Activated T-helper 2 cell treated with anti-CD3 and anti-CD28 coated beads, Interferon-gamma antibody, Interleukin-2, Interleukin-4, amounts not matched to agents 10 μg/mL and 5 μg/mL and 100 μg/mL, durations not matched to agents 14 hours and 24 hours and 36 hours (primary cell): ENCODE measurements at regions not wholly inside any gene's neighbourhood (a gene's known extent, or its start where the extent isn't known, plus 50 kb on each side); places are given as distances from the start of the nearest gene placed in this dataset.

Source experiments
- DNase-seq: peaks from one replicate; pipeline ENCODE4 v3.0.0; 2021; ENCODE audit warnings: low spot score
- H3K27ac Mint-ChIP-seq: one replicate; pipeline ENCODE4 v1.8.0; 2021; ENCODE audit warnings: mixed read lengths
- H3K27me3 Mint-ChIP-seq: one replicate; pipeline ENCODE4 v1.8.0; 2021; ENCODE audit warnings: low read depth, mixed read lengths
- H3K36me3 Mint-ChIP-seq: one replicate; pipeline ENCODE4 v1.8.0; 2021; ENCODE audit warnings: low read depth, mixed read lengths
- H3K4me1 Mint-ChIP-seq: one replicate; pipeline ENCODE4 v1.8.0; 2021; ENCODE audit warnings: low read depth, mixed read lengths
- H3K4me3 Mint-ChIP-seq: one replicate; pipeline ENCODE4 v1.8.0; 2021; ENCODE audit warnings: low read depth, mild to moderate bottlenecking, moderate library complexity, mixed read lengths
- H3K9me3 Mint-ChIP-seq: one replicate; pipeline ENCODE4 v1.8.0; 2021; ENCODE audit warnings: mixed read lengths
- intact Hi-C: fragments of 100-400 bp; cut with micrococcal nuclease; formaldehyde crosslinking; loops from one replicate; pipeline ENCODE4 v1.15.1; 2023

DNA sequence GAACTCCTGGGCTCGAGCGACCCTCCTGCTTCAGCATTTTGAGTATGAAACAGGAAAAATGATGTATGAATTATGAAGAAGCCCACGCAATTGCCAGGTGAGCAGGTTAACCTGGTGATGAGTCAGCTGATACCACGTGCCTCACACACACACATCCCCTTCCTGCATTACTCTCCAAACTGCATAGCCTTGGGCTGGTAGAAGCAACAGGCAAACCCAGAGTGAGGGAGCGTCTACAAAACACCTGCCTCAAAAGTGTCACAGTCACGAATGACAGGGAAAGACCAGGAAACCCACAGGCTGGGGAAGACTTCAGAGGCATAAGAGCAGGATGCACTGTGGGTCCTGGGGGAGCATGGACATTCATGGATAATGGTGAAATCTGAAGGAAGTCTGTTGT, 192.8 kb upstream of the IRS2 start:
- Mint-ChIP-seq H3K27ac (no peak overlapping the region), H3K27me3 (no peaks in the 10 kb centered on the region), H3K4me3 (no peak overlapping the region), H3K36me3 (no peaks in the 10 kb centered on the region), H3K9me3 (no peaks in the 10 kb centered on the region), H3K4me1 (no peaks in the 10 kb centered on the region)
- intact Hi-C loops = no loop called here
- DNase-seq = no peak

DNA sequence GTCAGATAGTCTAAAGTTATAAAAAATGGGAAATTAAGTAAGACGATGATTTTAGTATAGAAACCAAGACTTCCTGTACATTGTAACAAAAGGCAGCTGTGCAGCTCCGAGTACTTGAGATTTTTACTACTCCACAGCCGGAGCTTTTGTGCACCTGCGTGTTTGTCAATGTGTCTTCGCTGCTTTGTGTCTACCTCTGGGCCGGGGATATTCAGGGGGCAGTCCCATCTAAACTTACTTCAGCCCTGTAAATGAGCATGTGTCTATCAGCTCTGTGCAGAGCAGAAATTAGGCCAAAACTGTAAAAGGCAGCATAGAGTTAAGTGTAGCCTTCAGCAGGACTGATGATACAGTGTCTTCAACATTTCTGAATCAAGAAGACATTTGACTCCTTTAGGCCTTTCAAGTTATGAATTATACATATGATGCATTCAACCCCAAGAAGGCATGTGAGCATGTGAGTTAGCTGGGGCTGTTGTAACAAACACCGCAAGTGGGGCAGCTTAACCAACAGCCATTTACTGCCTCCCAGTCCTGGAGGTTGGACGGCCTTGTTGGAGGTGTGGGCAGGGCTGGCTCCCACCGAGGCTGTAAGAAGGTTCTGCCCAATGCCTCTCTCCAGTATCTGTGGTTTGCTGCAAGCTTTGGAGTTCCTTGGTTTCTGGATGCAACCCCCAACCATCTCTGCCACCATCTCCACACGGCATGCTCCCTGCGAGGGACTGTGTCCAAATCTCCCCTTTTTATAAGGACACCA, 191.0 kb upstream of the IRS2 start:
- H3K4me1 Mint-ChIP-seq = no peaks in the 10 kb centered on the region
- H3K27me3 Mint-ChIP-seq = no peaks in the 10 kb centered on the region
- no peaks in the 10 kb centered on the region for H3K9me3 Mint-ChIP-seq
- no peak for DNase-seq
- no peak overlapping the region for H3K4me3 Mint-ChIP-seq
- intact Hi-C loops = no loop called here
- H3K27ac Mint-ChIP-seq = no peak overlapping the region
- no peaks in the 10 kb centered on the region for H3K36me3 Mint-ChIP-seq

DNA sequence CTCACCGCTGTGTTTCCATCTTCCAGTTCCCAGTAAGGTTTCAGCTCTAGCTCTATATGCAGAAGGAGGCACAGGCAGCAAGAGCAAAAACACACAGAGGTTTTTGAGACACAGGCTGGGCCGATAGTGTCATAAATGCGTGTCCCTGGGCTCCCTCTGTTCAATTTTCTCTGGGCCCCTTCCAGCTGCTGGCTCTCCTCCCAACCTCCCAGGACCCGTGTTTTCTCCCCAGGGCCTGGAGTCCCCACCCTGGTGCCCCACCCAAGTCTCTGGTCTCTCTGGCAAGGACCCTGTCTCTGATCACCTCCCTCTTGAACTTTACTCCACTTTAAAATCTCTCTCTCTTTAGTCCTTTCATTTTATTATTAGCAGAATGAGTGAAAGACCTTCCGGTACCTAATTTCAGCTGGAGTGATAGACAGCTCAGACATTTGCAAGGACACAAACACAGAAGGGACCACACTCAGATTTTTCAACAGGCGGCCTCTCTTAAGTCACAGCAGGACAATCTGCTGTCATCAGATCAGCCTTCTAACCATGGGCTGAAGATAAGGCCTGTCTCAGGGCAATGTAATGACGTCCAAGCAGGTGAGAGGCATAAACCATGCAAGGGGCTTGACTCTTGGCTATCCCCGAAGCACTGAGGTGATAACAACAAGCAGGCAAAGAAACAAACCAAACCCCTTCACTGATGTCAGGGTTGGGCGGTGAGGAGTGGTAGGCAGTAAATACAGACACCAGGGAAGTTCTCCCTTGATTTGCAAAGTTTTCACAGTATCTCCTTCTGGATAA, 190.0 kb upstream of the IRS2 start:
- Mint-ChIP-seq H3K4me3 (no peak overlapping the region), H3K27me3 (no peaks in the 10 kb centered on the region), H3K36me3 (no peaks in the 10 kb centered on the region), H3K4me1 (no peaks in the 10 kb centered on the region), H3K9me3 (no peaks in the 10 kb centered on the region), H3K27ac (no peak overlapping the region)
- no peak for DNase-seq
- intact Hi-C loops = no loop called here

- Mint-ChIP-seq H3K27ac (no peak overlapping the region), H3K36me3 (no peaks in the 10 kb centered on the region), H3K4me1 (no peaks in the 10 kb centered on the region), H3K4me3 (no peak overlapping the region), H3K27me3 (no peaks in the 10 kb centered on the region), H3K9me3 (no peaks in the 10 kb centered on the region)
- intact Hi-C loops = no loop called here
- no peak for DNase-seq
Measured at GRCh38 chr13:109974354-109974753, 188.0 kb upstream of the IRS2 start.

DNA sequence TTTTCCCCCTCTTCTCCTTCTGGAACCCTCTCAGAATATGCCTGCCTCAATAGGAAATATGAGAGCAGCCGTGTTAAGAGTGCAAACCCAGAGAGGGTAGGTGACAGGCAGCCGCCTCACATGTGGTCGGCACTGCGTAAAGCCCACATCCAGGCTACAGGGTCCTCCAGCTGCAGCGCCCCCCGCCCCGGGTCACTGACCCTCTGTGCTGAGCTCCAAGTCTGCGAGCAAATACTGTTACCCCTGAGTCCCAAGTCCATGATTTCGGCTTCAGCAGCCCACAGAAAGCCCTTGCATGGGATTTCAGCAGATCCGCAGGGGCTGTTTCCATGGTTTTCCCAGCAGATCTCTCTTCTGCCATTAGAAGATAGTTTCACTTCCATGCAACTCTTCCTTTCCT, 186.9 kb upstream of the IRS2 start:
- H3K36me3 Mint-ChIP-seq = no peaks in the 10 kb centered on the region
- H3K4me1 Mint-ChIP-seq = no peaks in the 10 kb centered on the region
- no peaks in the 10 kb centered on the region for H3K9me3 Mint-ChIP-seq
- no peak for DNase-seq
- intact Hi-C loops = no loop called here
- no peak overlapping the region for H3K4me3 Mint-ChIP-seq
- no peaks in the 10 kb centered on the region for H3K27me3 Mint-ChIP-seq
- H3K27ac Mint-ChIP-seq = no peak overlapping the region

GRCh38 chr13:109971456-109972090, 185.2 kb upstream of the IRS2 start:
- H3K4me1 Mint-ChIP-seq = no peaks in the 10 kb centered on the region
- no peaks in the 10 kb centered on the region for H3K9me3 Mint-ChIP-seq
- intact Hi-C loops = no loop called here
- no peaks in the 10 kb centered on the region for H3K36me3 Mint-ChIP-seq
- H3K27ac Mint-ChIP-seq = no peak overlapping the region
- H3K27me3 Mint-ChIP-seq = no peaks in the 10 kb centered on the region
- no peak for DNase-seq
- no peak overlapping the region for H3K4me3 Mint-ChIP-seq

GRCh38 chr13:109971006-109971405, 184.6 kb upstream of the IRS2 start:
- intact Hi-C loops = no loop called here
- DNase-seq = no peak
- no peak overlapping the region for H3K4me3 Mint-ChIP-seq
- no peaks in the 10 kb centered on the region for H3K4me1 Mint-ChIP-seq
- no peaks in the 10 kb centered on the region for H3K36me3 Mint-ChIP-seq
- no peak overlapping the region for H3K27ac Mint-ChIP-seq
- no peaks in the 10 kb centered on the region for H3K27me3 Mint-ChIP-seq
- no peaks in the 10 kb centered on the region for H3K9me3 Mint-ChIP-seq

- Mint-ChIP-seq H3K4me3 (no peak overlapping the region), H3K27me3 (no peaks in the 10 kb centered on the region), H3K4me1 (no peaks in the 10 kb centered on the region), H3K36me3 (no peaks in the 10 kb centered on the region), H3K9me3 (no peaks in the 10 kb centered on the region), H3K27ac (no peak overlapping the region)
- no peak for DNase-seq
- intact Hi-C loops = no loop called here
Measured at GRCh38 chr13:109968876-109969577, 182.6 kb upstream of the IRS2 start.

- Mint-ChIP-seq H3K36me3 (no peaks in the 10 kb centered on the region), H3K27ac (no peak overlapping the region), H3K9me3 (no peaks in the 10 kb centered on the region), H3K27me3 (no peaks in the 10 kb centered on the region), H3K4me1 (no peaks in the 10 kb centered on the region), H3K4me3 (no peak overlapping the region)
- no peak for DNase-seq
- intact Hi-C loops = no loop called here
Measured at GRCh38 chr13:109963960-109964563, 177.7 kb upstream of the IRS2 start.

- H3K4me1 Mint-ChIP-seq = no peaks in the 10 kb centered on the region
- intact Hi-C loops = no loop called here
- no peaks in the 10 kb centered on the region for H3K27me3 Mint-ChIP-seq
- no peak overlapping the region for H3K27ac Mint-ChIP-seq
- no peaks in the 10 kb centered on the region for H3K9me3 Mint-ChIP-seq
- no peak overlapping the region for H3K4me3 Mint-ChIP-seq
- no peaks in the 10 kb centered on the region for H3K36me3 Mint-ChIP-seq
- DNase-seq = no peak
Measured at GRCh38 chr13:109963384-109963783, 177.0 kb upstream of the IRS2 start.

DNA sequence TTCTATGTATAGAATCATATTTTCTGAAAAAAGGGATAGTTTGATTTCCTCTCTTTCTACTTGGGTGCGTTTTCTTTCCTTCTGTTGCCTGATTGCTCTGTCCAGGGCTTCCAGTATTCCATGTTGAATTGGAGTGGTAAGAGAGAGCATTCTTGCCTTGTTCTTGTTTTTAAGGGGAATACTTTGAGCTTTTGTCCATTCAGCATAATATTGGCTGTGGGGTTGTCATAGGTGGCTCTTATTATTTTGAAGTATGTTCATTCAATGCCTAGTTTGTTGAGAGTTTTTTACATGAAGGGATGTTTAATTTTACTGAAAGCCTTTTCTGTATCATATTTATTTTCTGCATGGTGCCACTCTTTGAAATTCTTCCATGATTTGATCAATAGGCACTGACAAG, 173.5 kb upstream of the IRS2 start:
- H3K27me3 Mint-ChIP-seq = no peaks in the 10 kb centered on the region
- no peaks in the 10 kb centered on the region for H3K4me1 Mint-ChIP-seq
- no peaks in the 10 kb centered on the region for H3K9me3 Mint-ChIP-seq
- intact Hi-C loops = no loop called here
- no peak overlapping the region for H3K4me3 Mint-ChIP-seq
- no peaks in the 10 kb centered on the region for H3K36me3 Mint-ChIP-seq
- DNase-seq = no peak
- H3K27ac Mint-ChIP-seq = no peak overlapping the region

- Mint-ChIP-seq H3K4me3 (no peak overlapping the region), H3K27me3 (no peaks in the 10 kb centered on the region), H3K36me3 (no peaks in the 10 kb centered on the region), H3K9me3 (no peaks in the 10 kb centered on the region), H3K27ac (no peak overlapping the region), H3K4me1 (no peaks in the 10 kb centered on the region)
- intact Hi-C loops = no loop called here
- DNase-seq = no peak
Measured at GRCh38 chr13:109957875-109958274, 171.5 kb upstream of the IRS2 start.
